AG09319 (cell line): ENCODE measurements at regions not wholly inside any gene's neighbourhood (a gene's known extent, or its start where the extent isn't known, plus 50 kb on each side); places are given as distances from the start of the nearest gene placed in this dataset.

ENCODE experiments used
- DNase-seq: peaks from one replicate; pipeline ENCODE4 v3.0.0-alpha.2; 2010; ENCODE audit warnings: low read depth; ENCODE audit errors: extremely low read depth
- TF ChIP-seq, protein P1 (sequence below): IDR thresholded peaks from 2 replicates; pipeline ENCODE4 v1.5.1; 2011; ENCODE audit warnings: low read depth, mild to moderate bottlenecking, inconsistent platforms, low read length, moderate library complexity

DNA sequence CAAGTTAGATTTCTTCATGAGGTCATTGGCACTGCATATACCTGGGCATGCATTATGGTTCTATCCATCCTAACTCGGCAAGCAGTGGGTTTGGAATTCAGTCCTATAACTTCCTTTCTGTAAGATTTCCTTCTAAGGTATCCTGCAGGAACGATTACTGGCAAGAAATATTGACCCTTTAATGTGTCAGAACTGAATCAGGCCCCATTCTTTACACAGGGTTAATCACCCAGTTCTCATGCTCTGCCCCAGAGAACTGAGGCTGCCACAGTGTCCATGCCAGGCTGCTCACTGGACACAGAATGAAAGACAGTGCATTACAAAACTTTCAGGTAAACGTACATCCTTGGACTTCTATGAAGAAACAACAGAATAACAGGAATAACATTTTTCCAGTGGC lies 108.9 kb downstream of the RPL22L1 start:
- TF ChIP-seq, protein P1, sequence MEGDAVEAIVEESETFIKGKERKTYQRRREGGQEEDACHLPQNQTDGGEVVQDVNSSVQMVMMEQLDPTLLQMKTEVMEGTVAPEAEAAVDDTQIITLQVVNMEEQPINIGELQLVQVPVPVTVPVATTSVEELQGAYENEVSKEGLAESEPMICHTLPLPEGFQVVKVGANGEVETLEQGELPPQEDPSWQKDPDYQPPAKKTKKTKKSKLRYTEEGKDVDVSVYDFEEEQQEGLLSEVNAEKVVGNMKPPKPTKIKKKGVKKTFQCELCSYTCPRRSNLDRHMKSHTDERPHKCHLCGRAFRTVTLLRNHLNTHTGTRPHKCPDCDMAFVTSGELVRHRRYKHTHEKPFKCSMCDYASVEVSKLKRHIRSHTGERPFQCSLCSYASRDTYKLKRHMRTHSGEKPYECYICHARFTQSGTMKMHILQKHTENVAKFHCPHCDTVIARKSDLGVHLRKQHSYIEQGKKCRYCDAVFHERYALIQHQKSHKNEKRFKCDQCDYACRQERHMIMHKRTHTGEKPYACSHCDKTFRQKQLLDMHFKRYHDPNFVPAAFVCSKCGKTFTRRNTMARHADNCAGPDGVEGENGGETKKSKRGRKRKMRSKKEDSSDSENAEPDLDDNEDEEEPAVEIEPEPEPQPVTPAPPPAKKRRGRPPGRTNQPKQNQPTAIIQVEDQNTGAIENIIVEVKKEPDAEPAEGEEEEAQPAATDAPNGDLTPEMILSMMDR = no peak
- no peak for DNase-seq

DNA sequence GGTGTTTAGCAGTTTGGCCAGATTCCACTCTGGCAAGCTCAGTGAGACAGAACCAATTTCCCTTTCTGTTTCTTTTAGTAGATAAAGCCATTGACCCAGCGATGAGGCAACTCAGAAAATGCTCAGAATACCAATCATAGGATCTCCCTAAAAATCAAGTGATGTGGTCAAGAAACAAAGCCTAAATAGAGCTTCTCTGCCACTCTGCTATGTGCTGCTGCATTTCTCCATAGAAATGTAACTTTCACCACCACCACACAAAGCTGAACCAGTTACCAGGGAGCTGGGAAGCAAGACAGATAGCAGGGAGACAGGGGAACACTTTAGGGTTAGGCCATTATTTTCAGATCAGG lies 109.8 kb downstream of the RPL22L1 start:
- DNase-seq = no peak
- TF ChIP-seq, protein P1 = no peak

DNA sequence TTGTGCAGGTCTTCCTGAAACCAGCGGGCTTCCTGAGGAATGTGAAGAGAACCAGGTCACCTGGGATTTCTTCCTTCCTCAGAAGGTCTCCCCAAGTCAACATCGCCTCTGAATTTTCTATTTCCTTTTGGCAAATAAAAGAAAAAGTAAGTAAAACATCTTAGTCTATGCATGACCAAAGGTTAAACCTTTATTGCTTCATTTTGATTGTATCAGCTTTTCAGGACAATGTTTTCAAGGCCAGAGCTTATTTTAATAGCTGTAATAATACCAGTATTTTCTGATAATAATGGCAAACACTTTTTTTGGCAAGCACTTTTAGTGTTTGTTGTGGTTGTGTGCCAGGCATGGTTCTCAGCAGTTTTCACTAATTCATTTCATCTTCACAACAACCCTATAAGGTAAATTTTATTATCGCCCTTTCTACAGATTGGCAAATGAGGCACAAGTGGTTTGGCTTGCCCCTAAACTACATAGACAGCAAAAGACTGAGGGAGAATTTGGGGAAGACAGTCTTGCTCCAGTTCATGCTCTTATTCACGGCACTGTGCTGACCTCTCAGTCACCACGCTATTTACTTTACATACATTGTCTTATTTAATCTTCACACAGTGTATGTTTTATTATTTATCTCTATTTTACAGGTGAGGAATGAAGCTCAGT lies 110.4 kb downstream of the RPL22L1 start:
- TF ChIP-seq, protein P1 = no peak
- no peak for DNase-seq

DNA sequence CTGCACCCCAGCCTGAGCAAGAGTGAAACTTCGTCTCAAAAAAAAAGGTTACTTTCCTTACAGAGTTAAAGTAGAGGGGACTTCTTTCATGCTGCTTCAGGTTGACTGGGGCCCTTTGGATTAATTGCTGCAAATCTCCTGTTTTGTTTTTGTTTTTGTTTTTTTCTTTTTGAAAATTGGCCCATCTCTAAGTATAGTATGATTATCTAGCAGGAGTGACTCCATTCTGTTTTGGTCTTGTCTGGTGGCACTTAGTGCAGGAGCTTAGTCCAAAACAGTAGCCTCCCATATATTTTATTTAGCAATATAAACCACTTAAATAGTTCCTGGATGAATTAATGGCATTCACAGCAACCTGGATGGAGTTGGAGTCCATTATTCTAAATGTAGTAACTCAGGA lies 113.0 kb downstream of the RPL22L1 start:
- TF ChIP-seq, protein P1 = no peak
- DNase-seq = no peak

DNA sequence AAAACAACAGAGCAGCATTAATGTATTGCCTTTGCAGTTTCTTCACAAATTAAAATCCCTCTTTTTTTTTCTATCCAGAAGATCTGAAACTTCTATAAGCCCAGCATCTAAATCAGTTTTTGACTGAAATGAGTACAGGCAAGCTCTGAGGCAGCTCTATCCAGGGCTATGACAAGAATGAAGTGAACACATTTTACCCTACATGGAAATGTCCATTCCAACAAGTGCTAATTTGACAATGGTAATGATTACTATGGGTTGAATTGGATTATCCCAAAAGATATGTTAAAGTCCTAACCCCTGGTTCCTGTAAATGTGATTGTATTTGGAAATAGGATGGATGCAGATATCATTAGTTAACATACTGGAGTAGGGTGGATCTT lies 115.7 kb downstream of the RPL22L1 start:
- TF ChIP-seq, protein P1 = no peak
- DNase-seq = no peak

DNA sequence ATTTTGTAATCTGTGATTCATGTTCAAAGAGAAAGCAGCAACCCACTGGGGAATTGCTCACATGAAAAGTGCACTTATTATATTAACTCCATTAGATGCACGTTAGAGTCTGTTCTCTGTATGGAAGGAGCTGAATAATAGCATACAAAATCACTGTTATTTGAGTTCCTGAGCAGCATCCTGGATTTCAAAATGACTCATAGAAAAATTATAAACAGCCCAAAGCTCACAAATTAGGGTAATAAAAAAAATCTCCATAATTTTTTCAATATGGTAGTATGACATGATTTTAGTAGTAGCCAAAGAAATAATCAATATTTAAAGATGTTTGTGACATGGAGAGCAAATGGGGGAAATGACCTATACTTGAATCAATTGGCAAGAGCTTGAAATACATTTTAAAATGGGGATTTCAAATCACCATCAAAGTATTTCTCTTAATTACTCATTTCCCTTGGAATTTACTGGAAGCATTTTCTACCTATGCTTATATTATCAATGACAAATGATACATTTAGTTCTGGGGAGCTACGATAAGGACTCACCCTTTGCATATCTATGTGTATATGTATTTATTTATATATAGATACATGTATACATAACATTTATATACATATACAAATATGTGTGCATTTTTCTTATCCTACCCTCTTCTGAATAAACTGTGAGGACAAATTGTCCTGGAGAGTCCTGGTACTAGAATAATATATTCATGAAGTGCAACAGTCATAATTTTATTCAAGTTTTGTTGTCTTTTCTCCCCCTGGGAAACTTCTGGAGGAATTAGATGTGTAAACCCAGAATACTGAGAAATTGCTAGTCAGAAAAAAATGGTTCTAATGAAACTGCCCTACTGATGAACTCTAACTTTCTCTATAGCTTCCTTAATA lies 116.3 kb downstream of the RPL22L1 start:
- DNase-seq = no peak
- TF ChIP-seq, protein P1 = no peak

DNA sequence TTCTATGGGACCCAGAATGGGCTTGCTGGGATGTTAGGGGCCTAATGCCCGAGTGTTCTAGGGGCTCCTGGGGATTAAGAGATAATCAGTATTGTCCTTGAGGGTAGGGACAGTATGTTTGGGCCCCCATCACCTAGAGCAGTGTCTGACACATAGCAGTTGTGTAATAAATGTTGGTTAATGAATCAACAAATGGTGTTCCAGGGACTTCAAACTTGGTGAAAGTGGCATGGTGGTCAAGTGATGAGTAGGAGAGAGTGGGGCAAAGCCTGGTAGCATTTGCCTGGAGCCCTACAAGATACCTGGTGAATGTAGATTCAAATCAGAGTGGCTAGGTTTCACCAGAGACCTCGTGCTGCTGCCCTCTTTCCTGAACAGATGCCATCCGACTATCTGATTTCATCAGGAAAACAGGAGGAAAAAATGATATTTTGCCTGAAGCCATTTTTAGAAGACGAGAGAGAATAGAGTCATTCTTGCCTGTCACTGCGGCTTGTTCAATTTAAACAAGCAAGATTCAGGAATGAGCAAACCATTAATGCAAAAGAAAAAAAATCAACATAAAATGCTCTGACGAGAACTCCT lies 117.3 kb downstream of the RPL22L1 start:
- DNase-seq = no peak
- TF ChIP-seq, protein P1 = no peak
